ENCODE measurements at regions not wholly inside any gene's neighbourhood (a gene's known extent, or its start where the extent isn't known, plus 50 kb on each side); places are given as distances from the start of the nearest gene placed in this dataset.

DNA sequence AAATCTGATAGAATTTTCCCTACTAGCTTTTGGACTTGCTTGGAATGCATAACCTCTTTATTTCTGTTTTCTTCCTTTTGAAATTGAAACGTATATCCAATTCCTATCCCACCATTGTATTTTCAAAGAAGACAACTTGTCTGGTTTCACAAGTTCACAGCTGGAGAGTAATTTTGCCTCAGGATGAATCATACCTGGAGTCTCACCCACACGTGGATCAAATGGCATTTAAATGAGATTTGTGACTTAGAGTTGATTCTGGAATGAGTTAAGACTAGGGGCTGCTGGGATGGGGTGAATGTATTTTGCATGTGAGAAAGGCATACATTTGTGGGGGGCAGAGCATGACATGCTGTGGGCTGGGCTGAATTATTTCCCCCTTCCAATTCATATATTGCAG lies 516.5 kb upstream of the MGAT4C start:
- H3K4me3 ChIP-seq (ENCODE audit: low read length) = no peak overlapping the region
- no peak for TF ChIP-seq CTCF (conservative IDR thresholded peaks at IDR 0.05; ENCODE audit: low read depth, low read length)
- DNase-seq (ENCODE audit: low read depth) = no peak

- no peak overlapping the region for H3K4me3 ChIP-seq (ENCODE audit: low read length)
- DNase-seq (ENCODE audit: low read depth) = no peak
- TF ChIP-seq CTCF (conservative IDR thresholded peaks at IDR 0.05; ENCODE audit: low read depth, low read length) = no peak
Observed at GRCh38 chr12:86770871-86771270, 514.7 kb upstream of the MGAT4C start.

DNA sequence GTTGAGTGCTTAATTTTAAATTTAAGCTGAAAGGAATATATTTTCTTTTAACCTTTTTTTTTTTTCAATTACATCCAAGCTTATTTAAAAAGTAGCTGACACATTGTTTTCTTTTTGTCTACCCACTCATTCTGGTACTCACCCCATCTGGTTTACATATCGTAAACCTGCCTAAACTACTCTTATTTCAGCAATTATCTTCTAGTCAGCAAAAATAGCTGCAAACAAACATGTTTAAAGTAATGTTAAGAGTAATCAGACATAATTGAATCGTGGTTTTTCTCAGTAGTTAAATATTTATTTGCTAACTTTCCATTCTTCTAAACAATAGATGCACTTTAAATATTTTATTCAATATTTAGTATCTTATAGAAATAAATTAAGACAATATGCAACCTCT lies 492.7 kb upstream of the MGAT4C start:
- TF ChIP-seq CTCF (conservative IDR thresholded peaks at IDR 0.05; ENCODE audit: low read depth, low read length) = no peak
- no peak for DNase-seq (ENCODE audit: low read depth)

GRCh38 chr12:86744547-86745212 lies 488.5 kb upstream of the MGAT4C start:
- no peak for DNase-seq (ENCODE audit: low read depth)
- TF ChIP-seq CTCF (conservative IDR thresholded peaks at IDR 0.05; ENCODE audit: low read depth, low read length) = no peak

More for the DNA sequence above, 492.7 kb upstream of the MGAT4C start:
- no peak overlapping the region for H3K4me3 ChIP-seq (ENCODE audit: low read length)

GRCh38 chr12:86743875-86744536 lies 487.8 kb upstream of the MGAT4C start:
- DNase-seq (ENCODE audit: low read depth) = no peak

More at GRCh38 chr12:86744547-86745212, 488.5 kb upstream of the MGAT4C start:
- no peak overlapping the region for H3K4me3 ChIP-seq (ENCODE audit: low read length)

DNA sequence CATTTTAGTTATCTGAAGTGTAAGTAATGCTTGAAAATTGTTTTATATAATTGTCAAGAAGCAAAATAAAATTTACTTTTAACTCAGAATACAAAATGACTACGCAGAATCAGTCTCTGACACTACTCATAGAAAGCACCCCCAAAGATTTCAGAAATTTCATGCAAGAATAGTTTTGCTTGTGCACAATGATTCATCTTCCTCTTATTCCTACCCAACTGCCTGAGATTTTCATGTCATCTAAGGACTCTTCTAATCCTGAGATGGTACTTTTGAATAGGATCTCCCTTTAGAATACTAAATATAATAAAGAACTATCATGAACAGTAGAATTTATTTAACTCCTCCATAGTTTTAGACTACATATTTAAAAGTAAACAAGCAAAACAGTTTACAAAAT lies 485.3 kb upstream of the MGAT4C start:
- H3K4me3 ChIP-seq (ENCODE audit: low read length) = no peak overlapping the region
- TF ChIP-seq CTCF (conservative IDR thresholded peaks at IDR 0.05; ENCODE audit: low read depth, low read length) = no peak
- no peak for DNase-seq (ENCODE audit: low read depth)

More at GRCh38 chr12:86743875-86744536, 487.8 kb upstream of the MGAT4C start:
- no peak overlapping the region for H3K4me3 ChIP-seq (ENCODE audit: low read length)
- TF ChIP-seq CTCF (conservative IDR thresholded peaks at IDR 0.05; ENCODE audit: low read depth, low read length) = no peak

GRCh38 chr12:86735851-86736250 lies 479.7 kb upstream of the MGAT4C start:
- no peak for DNase-seq (ENCODE audit: low read depth)
- no peak for TF ChIP-seq CTCF (conservative IDR thresholded peaks at IDR 0.05; ENCODE audit: low read depth, low read length)
- H3K4me3 ChIP-seq (ENCODE audit: low read length) = no peak overlapping the region

Measured in retinal pigment epithelial cell (primary cell).